ENCODE measurements at regions not wholly inside any gene's neighbourhood (a gene's known extent, or its start where the extent isn't known, plus 50 kb on each side); places are given as distances from the start of the nearest gene placed in this dataset.

GRCh38 chr19:34595683-34596082 lies 81.3 kb downstream of the SCGB2B2 start:
- CTCF ChIA-PET: no interaction called here
- Histone ChIP-seq H3K36me3 (ENCODE audit: low read depth, low read length) (no peaks in the 10 kb centered on the region), H3K4me3 (ENCODE audit: low read length) (no peak overlapping the region), H3K4me2 (ENCODE audit: low read length) (no peak overlapping the region), H3K9ac (ENCODE audit: low read length) (no peak overlapping the region), H3K9me2 (replicated peaks; ENCODE audit: low read length) (no peaks in the 10 kb centered on the region), H3K27me3 (ENCODE audit: low read length) (no peaks in the 10 kb centered on the region), H3K4me1 (ENCODE audit: insufficient read depth, low read length) (no peaks in the 10 kb centered on the region), H3K27ac (ENCODE audit: low read length) (no peak overlapping the region), H3K9me3 (ENCODE audit: low read length) (no peaks in the 10 kb centered on the region), H3F3A (ENCODE audit: low read length, unreplicated experiment) (no peaks in the 10 kb centered on the region), H4K20me1 (ENCODE audit: low read length) (no peaks in the 10 kb centered on the region), H2AFZ (ENCODE audit: low read length) (no peak overlapping the region), H3K79me2 (ENCODE audit: low read length) (no peaks in the 10 kb centered on the region)
- no peak for ATAC-seq
- POLR2A ChIA-PET (ENCODE audit: unreplicated experiment): no interaction called here
- DNase-seq: no peak
- TF ChIP-seq CTCF (conservative IDR thresholded peaks at IDR 0.05; ENCODE audit: low read depth, low read length) (no peak), EZH2phosphoT487 (IDR thresholded peaks at IDR 0.05; ENCODE audit: borderline replicate concordance, low read length) (no peak), EZH2 (IDR thresholded peaks at IDR 0.05; ENCODE audit: low read length, unreplicated experiment) (no peak)
- intact Hi-C loops (cut with micrococcal nuclease): no loop called here
- no TSS peak for BruUV-seq (replicated peaks)

GRCh38 chr19:34590228-34590627 lies 86.7 kb downstream of the SCGB2B2 start:
- TF ChIP-seq CTCF (conservative IDR thresholded peaks at IDR 0.05; ENCODE audit: low read depth, low read length): no peak
- no peak for TF ChIP-seq EZH2 (IDR thresholded peaks at IDR 0.05; ENCODE audit: low read length, unreplicated experiment)
- no peak for TF ChIP-seq EZH2phosphoT487 (IDR thresholded peaks at IDR 0.05; ENCODE audit: borderline replicate concordance, low read length)
- Histone ChIP-seq H4K20me1 (ENCODE audit: low read length) (no peaks in the 10 kb centered on the region), H3K4me3 (ENCODE audit: low read length) (no peak overlapping the region), H3K9ac (ENCODE audit: low read length) (no peak overlapping the region), H2AFZ (ENCODE audit: low read length) (no peak overlapping the region), H3K36me3 (ENCODE audit: low read depth, low read length) (no peaks in the 10 kb centered on the region), H3F3A (ENCODE audit: low read length, unreplicated experiment) (no peaks in the 10 kb centered on the region), H3K9me3 (ENCODE audit: low read length) (no peaks in the 10 kb centered on the region), H3K9me2 (replicated peaks; ENCODE audit: low read length) (no peaks in the 10 kb centered on the region), H3K4me1 (ENCODE audit: insufficient read depth, low read length) (peaks cover 7% of the 10 kb centered on the region), H3K4me2 (ENCODE audit: low read length) (no peak overlapping the region), H3K27ac (ENCODE audit: low read length) (no peak overlapping the region), H3K27me3 (ENCODE audit: low read length) (no peaks in the 10 kb centered on the region), H3K79me2 (ENCODE audit: low read length) (no peaks in the 10 kb centered on the region)
- POLR2A ChIA-PET (ENCODE audit: unreplicated experiment): no interaction called here
- intact Hi-C loops (cut with micrococcal nuclease): no loop called here
- BruUV-seq (replicated peaks): no TSS peak
- DNase-seq: no peak
- no peak for ATAC-seq
- CTCF ChIA-PET: no interaction called here

- DNase-seq (no peak), ATAC-seq (no peak)
- CTCF ChIA-PET: no interaction called here
- Histone ChIP-seq H3K9me2 (replicated peaks; ENCODE audit: low read length) (no peaks in the 10 kb centered on the region), H3K4me2 (ENCODE audit: low read length) (no peak overlapping the region), H3K9me3 (ENCODE audit: low read length) (no peaks in the 10 kb centered on the region), H3K36me3 (ENCODE audit: low read depth, low read length) (no peaks in the 10 kb centered on the region), H3K79me2 (ENCODE audit: low read length) (no peaks in the 10 kb centered on the region), H2AFZ (ENCODE audit: low read length) (no peak overlapping the region), H4K20me1 (ENCODE audit: low read length) (no peaks in the 10 kb centered on the region), H3K4me1 (ENCODE audit: insufficient read depth, low read length) (peaks cover 7% of the 10 kb centered on the region), H3F3A (ENCODE audit: low read length, unreplicated experiment) (no peaks in the 10 kb centered on the region), H3K27me3 (ENCODE audit: low read length) (no peaks in the 10 kb centered on the region), H3K9ac (ENCODE audit: low read length) (no peak overlapping the region), H3K4me3 (ENCODE audit: low read length) (no peak overlapping the region), H3K27ac (ENCODE audit: low read length) (no peak overlapping the region)
- BruUV-seq (replicated peaks): no TSS peak
- POLR2A ChIA-PET (ENCODE audit: unreplicated experiment): no interaction called here
- intact Hi-C loops (cut with micrococcal nuclease): no loop called here
- TF ChIP-seq EZH2phosphoT487 (IDR thresholded peaks at IDR 0.05; ENCODE audit: borderline replicate concordance, low read length) (no peak), CTCF (conservative IDR thresholded peaks at IDR 0.05; ENCODE audit: low read depth, low read length) (no peak), EZH2 (IDR thresholded peaks at IDR 0.05; ENCODE audit: low read length, unreplicated experiment) (no peak)
These were observed 87.2 kb downstream of the SCGB2B2 start for GRCh38 chr19:34589730-34590129.

All from PC-3 (cell line).